NCI-H2227 (cell line): ENCODE measurements at regions not wholly inside any gene's neighbourhood (a gene's known extent, or its start where the extent isn't known, plus 50 kb on each side); places are given as distances from the start of the nearest gene placed in this dataset.
A peak's percentile ranks its signal among the peaks of the same experiment; 100 is the strongest.
"Not testable (repeated sequence)": the region's sequence is repeated elsewhere in the genome, so short reads cannot be mapped to it uniquely, and the experiment has no call there.

Source experiments
- DNase-seq: peaks from one replicate; lab custom pipeline; 2025; ENCODE audit not compliant: unreplicated experiment; lab: John Stamatoyannopoulos, UW

DNA sequence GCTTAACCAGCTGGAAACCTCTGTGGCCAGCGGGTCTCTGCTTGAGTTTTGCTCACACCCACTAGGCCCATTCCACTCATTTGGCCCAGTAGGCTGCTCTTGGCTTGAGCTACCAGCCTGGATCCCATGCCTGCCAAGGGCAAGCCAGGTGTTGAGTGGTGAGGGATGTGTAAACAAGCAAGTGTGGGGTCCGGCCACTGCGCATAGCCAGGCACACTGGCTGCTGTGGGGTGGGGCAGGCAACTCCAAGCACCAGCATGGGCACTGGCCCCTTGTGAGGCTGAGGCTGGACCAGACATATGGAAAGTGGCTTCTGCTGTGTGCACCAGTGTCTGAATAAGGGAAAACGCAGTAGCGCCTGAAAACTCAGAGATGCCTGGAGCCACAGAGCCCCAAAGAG, 732.7 kb downstream of the NR4A2 start:
- DNase-seq, result no peak

DNA sequence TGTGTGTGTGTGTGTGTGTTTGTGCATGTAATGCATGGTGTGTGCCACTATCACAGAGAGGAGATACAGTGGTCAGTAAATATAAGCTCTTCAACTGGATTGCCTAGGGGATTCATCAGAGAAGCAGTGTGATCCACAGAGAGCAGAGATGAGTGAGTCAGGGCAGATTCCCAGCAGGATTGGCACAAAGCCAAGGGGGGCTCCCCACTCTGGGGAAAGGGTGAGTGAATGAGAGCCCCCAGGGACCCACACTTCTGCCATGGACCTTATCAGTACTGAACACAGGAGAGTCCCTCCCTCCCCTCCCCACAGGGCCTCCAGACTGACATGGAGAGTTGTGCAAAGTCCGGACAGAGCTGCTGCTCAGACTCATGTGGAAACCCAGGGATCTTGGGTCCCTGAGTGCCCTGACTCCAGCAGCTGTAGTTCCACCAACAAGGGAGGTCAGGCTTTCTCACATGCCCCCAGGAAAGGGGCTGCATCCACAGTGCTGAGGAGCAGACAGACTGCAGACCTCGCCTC, 748.8 kb downstream of the NR4A2 start:
- DNase-seq, result no peak

- DNase-seq, result no peak
Observed at GRCh38 chr2:155574941-155575340, 757.6 kb downstream of the NR4A2 start.

DNA sequence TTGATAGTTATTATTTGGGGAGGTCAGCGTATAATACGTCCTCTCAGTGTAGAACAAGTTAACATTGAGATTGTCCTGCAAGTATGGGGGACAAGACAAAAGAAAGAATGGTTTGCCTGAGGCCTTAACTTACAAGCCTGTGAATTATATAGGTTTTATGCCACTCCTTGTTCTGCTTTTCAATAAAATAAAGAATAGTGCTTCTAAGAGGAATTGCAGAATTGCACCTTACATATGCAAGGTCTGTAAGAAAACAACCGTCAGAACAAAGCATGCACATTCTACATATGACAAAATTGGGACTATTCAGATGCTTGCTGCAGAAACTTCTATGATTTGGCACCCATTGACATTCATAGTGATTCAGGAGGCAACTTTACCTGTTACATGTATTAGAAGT, 785.0 kb downstream of the NR4A2 start:
- no peak for DNase-seq

DNA sequence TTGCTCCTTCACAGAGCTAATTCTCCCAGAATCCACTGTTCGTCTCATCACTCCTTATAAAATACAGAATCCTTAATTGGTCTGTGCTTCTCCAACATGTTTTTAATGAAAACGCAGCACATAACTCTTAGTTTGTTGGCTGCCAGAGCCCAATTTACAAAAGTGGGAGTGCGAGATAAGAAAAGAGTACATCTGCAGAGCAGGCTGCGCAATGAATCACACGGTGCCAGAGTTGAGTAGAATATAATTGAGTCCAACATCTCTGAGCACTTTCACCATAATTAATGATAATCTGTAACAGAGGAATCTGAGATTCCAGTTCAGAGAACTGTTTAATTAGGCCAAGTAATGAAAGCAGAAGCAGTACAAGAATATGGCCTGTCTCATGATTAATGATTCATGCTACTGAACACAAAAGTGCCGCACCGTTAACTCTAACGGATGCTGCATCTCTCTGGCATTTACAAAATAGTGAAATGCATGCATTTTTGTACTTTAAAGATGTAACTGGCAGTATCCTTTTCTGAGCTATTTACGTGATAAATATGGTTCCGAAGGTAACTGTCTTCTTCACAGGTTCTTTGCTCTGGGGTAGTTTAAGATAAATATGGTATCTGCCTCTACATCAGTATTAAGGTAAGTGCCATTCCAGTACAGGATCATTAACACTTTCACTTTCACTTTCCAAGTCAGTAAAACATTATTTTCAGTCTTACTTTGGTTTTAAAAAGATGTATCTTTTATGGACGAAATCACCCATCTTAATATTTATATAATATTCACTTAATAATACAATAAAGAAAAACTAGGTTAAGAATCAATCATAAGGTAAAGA, 785.6 kb downstream of the NR4A2 start:
- peak; percentile 51 for DNase-seq

DNA sequence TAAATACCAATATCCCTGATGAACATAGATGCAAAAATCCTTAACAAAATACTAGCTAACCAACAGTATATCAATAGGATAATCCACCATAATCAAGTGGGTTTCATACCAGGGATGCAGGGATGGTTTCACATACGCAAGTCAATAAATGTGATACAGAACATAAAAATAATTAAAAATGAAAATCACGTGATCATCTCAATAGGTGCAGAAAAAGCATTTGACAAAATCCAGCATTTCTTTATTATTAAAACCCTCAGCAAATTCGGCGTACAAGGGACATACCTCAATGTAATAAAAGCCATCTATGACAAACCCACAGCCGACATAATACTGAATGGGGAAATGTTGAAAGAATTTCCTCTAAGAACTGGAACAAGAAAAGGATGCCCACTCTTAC, 793.5 kb downstream of the NR4A2 start:
- not testable (repeated sequence) for DNase-seq

GRCh38 chr2:155528034-155528433, 804.5 kb downstream of the NR4A2 start:
- no peak for DNase-seq

DNA sequence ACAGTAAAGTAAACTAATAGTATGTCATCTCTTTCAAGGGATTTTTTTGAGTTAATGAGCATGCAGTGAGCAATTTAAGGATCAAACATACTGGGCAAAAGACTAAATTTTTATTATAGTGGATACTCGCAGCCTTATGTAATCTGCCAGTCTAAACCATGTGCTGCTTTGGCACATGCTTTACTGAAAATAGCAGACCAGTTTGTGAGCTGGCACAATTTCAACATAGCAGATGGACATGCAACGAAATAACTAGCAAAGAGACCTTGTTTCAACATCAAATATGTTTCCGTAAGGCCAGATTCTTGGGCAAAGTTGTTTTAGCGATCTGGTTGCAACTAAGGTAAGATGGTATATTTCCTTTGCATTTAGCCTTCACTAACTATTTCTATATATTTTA, 807.3 kb downstream of the NR4A2 start:
- DNase-seq, result no peak

GRCh38 chr2:155519529-155520130, 812.9 kb downstream of the NR4A2 start:
- no peak for DNase-seq

DNA sequence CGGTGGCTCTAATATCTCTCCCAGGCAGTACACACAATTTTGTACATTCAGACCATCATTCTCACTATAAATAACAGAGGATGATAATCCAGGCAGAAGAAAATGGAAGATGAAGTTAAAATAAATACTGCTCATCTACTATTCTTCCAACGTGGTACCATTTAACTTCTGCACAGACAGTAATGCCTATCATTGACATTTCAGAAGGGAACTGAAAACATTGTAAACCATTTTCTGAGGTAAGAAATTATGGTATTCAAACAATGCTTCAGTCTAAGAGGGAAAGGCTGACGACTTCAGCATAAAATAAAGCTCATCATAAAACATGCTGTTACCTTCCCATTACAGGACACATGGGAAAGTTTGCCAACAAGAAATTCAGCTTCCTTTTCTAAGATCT, 814.4 kb downstream of the NR4A2 start:
- no peak for DNase-seq

GRCh38 chr2:155517362-155517761, 815.2 kb downstream of the NR4A2 start:
- no peak for DNase-seq

DNA sequence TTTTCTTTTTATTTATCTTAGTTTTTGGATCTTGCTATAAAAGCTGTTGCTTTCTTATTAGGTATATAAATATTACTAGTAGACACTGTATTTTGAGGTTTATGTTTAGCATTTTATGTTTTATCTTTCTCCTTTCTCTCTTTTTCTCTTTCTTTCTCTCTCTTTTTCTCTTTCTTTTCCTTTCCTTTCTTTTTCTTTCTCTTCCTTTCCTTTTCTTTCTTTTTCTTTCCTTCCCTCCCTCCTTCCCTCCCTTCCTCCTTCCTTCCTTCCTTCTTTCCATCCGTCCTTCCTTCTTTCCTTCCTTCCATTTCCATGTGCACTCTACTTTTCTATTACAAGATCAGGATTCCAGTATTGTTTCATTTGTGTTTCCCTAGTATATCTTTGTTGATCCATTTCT, 814.8 kb downstream of the KCNJ3 start:
- no peak for DNase-seq

DNA sequence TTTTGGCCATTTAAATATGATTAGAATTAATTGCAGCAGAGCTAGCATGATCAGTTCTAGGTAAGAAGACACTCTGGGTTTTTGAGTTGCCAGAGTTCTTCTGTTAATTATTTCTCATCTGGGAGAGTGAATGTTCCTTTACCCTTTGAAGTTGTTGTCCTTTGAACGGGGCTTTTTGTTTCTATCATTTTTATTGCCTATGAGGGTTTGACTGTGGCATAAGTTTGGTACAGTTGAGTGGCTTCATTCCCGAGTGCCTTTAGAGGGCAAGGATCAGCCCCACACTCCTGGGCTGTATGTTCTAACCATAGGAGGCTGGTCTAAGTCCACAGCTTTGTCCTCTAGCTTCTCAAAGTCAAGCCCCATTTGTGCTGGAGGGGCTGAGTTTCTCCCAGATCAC, 804.3 kb downstream of the KCNJ3 start:
- DNase-seq, result no peak

DNA sequence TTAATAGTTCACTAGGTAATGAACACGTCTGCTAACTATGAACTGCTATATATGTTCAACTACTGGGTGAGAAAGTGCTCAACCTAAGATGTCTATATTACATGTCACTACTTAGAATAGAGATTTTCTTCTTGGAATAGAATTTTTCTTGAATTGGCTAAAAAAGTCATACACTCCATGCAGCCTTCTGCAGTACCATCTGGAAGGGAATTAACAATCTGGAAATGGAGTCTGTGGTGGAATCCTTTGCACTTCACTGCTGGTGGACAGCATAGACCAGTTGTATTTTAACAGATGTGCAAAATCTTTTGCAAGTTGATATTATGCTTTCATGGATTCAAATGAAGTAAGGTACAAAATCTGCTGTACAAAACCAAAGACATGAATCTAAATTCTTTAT, 799.6 kb downstream of the KCNJ3 start:
- DNase-seq, result no peak

- DNase-seq, result no peak
Observed at GRCh38 chr2:155494744-155495143, 796.2 kb downstream of the KCNJ3 start.

GRCh38 chr2:155485141-155485842, 786.8 kb downstream of the KCNJ3 start:
- DNase-seq, result no peak

- DNase-seq, result no peak
Observed at GRCh38 chr2:155481141-155481540, 782.6 kb downstream of the KCNJ3 start.

DNA sequence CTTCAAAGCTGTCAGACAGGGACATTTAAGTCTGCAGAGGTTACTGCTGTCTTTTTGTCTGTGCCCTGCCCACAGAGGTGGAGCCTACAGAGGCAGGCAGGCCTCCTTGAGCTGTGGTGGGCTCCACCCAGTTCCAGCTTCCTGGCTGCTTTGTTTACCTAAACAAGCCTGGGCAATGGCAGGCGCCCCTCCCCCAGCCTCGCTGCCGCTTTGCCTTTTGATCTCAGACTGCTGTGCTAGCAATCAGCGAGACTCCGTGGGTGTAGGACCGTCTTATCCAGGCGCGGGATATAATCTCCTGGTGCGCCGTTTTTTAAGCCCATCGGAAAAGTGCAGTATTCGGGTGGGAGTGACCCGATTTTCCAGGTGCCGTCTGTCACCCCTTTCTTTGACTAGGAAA, 773.5 kb downstream of the KCNJ3 start:
- not testable (repeated sequence) for DNase-seq

GRCh38 chr2:155456222-155456621, 757.7 kb downstream of the KCNJ3 start:
- no peak for DNase-seq

GRCh38 chr2:155442755-155443372, 744.4 kb downstream of the KCNJ3 start:
- DNase-seq, result no peak

GRCh38 chr2:155442088-155442487, 743.6 kb downstream of the KCNJ3 start:
- DNase-seq, result no peak
